Activated CD8-positive, alpha-beta memory T cell treated with anti-CD3 and anti-CD28 coated beads, Interleukin-2, amount 50 U/mL, for 48 hours (primary cell): ENCODE measurements at regions not wholly inside any gene's neighbourhood (a gene's known extent, or its start where the extent isn't known, plus 50 kb on each side); places are given as distances from the start of the nearest gene placed in this dataset.
A peak's percentile ranks its signal among the peaks of the same experiment; 100 is the strongest.

Experiments
- DNase-seq: peaks from one replicate; pipeline ENCODE4 v3.0.0-alpha.2; 2020

- no peak for DNase-seq
Measured at GRCh38 chr17:77492446-77493237, 351.9 kb downstream of the SEC14L1 start.

GRCh38 chr17:77493238-77493820 lies 352.6 kb downstream of the SEC14L1 start:
- peak; percentile 47 for DNase-seq

GRCh38 chr17:77493901-77494663 lies 353.3 kb downstream of the SEC14L1 start:
- DNase-seq: no peak

- peak; percentile 89 for DNase-seq
Measured at GRCh38 chr17:77494664-77495435, 354.1 kb downstream of the SEC14L1 start.

GRCh38 chr17:77495575-77495974 lies 354.8 kb downstream of the SEC14L1 start:
- peak; percentile 47 for DNase-seq

GRCh38 chr17:77496401-77496801 lies 355.6 kb downstream of the SEC14L1 start:
- peak; percentile 49 for DNase-seq

- DNase-seq: peak; percentile 46
Measured at GRCh38 chr17:77496831-77497577, 356.2 kb downstream of the SEC14L1 start.

- no peak for DNase-seq
Measured at GRCh38 chr17:77497578-77497934, 356.8 kb downstream of the SEC14L1 start.

- peak; percentile 46 for DNase-seq
Measured at GRCh38 chr17:77498091-77498741, 357.4 kb downstream of the SEC14L1 start.

- DNase-seq: peak; percentile 49
Measured at GRCh38 chr17:77498791-77499698, 358.3 kb downstream of the SEC14L1 start.

GRCh38 chr17:77499699-77500435 lies 359.1 kb downstream of the SEC14L1 start:
- peak; percentile 51 for DNase-seq

- DNase-seq: peak; percentile 74
Measured at GRCh38 chr17:77501101-77501566, 360.4 kb downstream of the SEC14L1 start.

- peak; percentile 53 for DNase-seq
Measured at GRCh38 chr17:77501751-77502625, 361.2 kb downstream of the SEC14L1 start.

GRCh38 chr17:77502626-77503292 lies 362.0 kb downstream of the SEC14L1 start:
- peak; percentile 50 for DNase-seq

- DNase-seq: peak; percentile 37
Measured at GRCh38 chr17:77503293-77503655, 362.5 kb downstream of the SEC14L1 start.

- peak; percentile 51 for DNase-seq
Measured at GRCh38 chr17:77503916-77504651, 363.3 kb downstream of the SEC14L1 start.

GRCh38 chr17:77504652-77505155 lies 363.9 kb downstream of the SEC14L1 start:
- DNase-seq: no peak
